ENCODE measurements at regions not wholly inside any gene's neighbourhood (a gene's known extent, or its start where the extent isn't known, plus 50 kb on each side); places are given as distances from the start of the nearest gene placed in this dataset.

- Mint-ChIP-seq H3K27ac (no peak overlapping the region), H3K27me3 (ENCODE audit: insufficient read depth, low read depth) (no peaks in the 10 kb centered on the region), H3K4me3 (no peak overlapping the region), H3K4me1 (no peaks in the 10 kb centered on the region), H3K9me3 (no peaks in the 10 kb centered on the region), H3K36me3 (no peaks in the 10 kb centered on the region)
- H3K27me3 ChIP-seq: no peaks in the 10 kb centered on the region
- no peak overlapping the region for H3K27ac ChIP-seq
- no peaks in the 10 kb centered on the region for H3K79me2 ChIP-seq (ENCODE audit: low read depth)
- H3K4me2 ChIP-seq: no peak overlapping the region
- H3K9ac ChIP-seq: no peak overlapping the region
- H3K4me3 ChIP-seq: no peak overlapping the region
- no peaks in the 10 kb centered on the region for H3K36me3 ChIP-seq
- H4K20me1 ChIP-seq (ENCODE audit: low read depth): no peaks in the 10 kb centered on the region
- no peak overlapping the region for H2AFZ ChIP-seq (replicated peaks)
- DNase-seq (ENCODE audit: low spot score): no peak
- H3K9me3 ChIP-seq (ENCODE audit: low read depth): no peaks in the 10 kb centered on the region
- TF ChIP-seq CTCF (IDR thresholded peaks at IDR 0.05) (no peak), EZH2phosphoT487 (IDR thresholded peaks at IDR 0.05) (no peak), EZH2 (IDR thresholded peaks at IDR 0.05) (no peak)
- no peaks in the 10 kb centered on the region for H3F3A ChIP-seq (ENCODE audit: low read depth)
- no peaks in the 10 kb centered on the region for H3K4me1 ChIP-seq
Measured at GRCh38 chr1:65595724-65596123, 175.3 kb downstream of the LEPR start.

GRCh38 chr1:65596768-65597167, 176.3 kb downstream of the LEPR start:
- H2AFZ ChIP-seq (replicated peaks): no peak overlapping the region
- no peaks in the 10 kb centered on the region for H3K27me3 Mint-ChIP-seq (ENCODE audit: insufficient read depth, low read depth)
- no peaks in the 10 kb centered on the region for H3F3A ChIP-seq (ENCODE audit: low read depth)
- H3K36me3 ChIP-seq: no peaks in the 10 kb centered on the region
- no peak overlapping the region for H3K27ac ChIP-seq
- H3K9me3 ChIP-seq (ENCODE audit: low read depth): no peaks in the 10 kb centered on the region
- no peak for TF ChIP-seq EZH2phosphoT487 (IDR thresholded peaks at IDR 0.05)
- no peak for TF ChIP-seq CTCF (IDR thresholded peaks at IDR 0.05)
- no peak for TF ChIP-seq EZH2 (IDR thresholded peaks at IDR 0.05)
- no peaks in the 10 kb centered on the region for H3K27me3 ChIP-seq
- H4K20me1 ChIP-seq (ENCODE audit: low read depth): no peaks in the 10 kb centered on the region
- no peaks in the 10 kb centered on the region for H3K4me1 ChIP-seq
- H3K4me3 ChIP-seq: no peak overlapping the region
- no peak for DNase-seq (ENCODE audit: low spot score)
- H3K36me3 Mint-ChIP-seq: no peaks in the 10 kb centered on the region
- no peaks in the 10 kb centered on the region for H3K4me1 Mint-ChIP-seq
- H3K9me3 Mint-ChIP-seq: no peaks in the 10 kb centered on the region
- no peak overlapping the region for H3K9ac ChIP-seq
- H3K79me2 ChIP-seq (ENCODE audit: low read depth): no peaks in the 10 kb centered on the region
- no peak overlapping the region for H3K4me2 ChIP-seq
- H3K4me3 Mint-ChIP-seq: no peak overlapping the region
- H3K27ac Mint-ChIP-seq: no peak overlapping the region

- Histone ChIP-seq H3K9ac (no peak overlapping the region), H3K27me3 (no peaks in the 10 kb centered on the region), H4K20me1 (ENCODE audit: low read depth) (no peaks in the 10 kb centered on the region), H3K4me1 (no peaks in the 10 kb centered on the region), H2AFZ (replicated peaks) (no peak overlapping the region), H3K79me2 (ENCODE audit: low read depth) (no peaks in the 10 kb centered on the region), H3K9me3 (ENCODE audit: low read depth) (no peaks in the 10 kb centered on the region), H3K36me3 (no peaks in the 10 kb centered on the region), H3K4me3 (no peak overlapping the region), H3F3A (ENCODE audit: low read depth) (no peaks in the 10 kb centered on the region), H3K4me2 (no peak overlapping the region), H3K27ac (no peak overlapping the region)
- Mint-ChIP-seq H3K9me3 (no peaks in the 10 kb centered on the region), H3K27ac (no peak overlapping the region), H3K4me3 (no peak overlapping the region), H3K4me1 (no peaks in the 10 kb centered on the region), H3K27me3 (ENCODE audit: insufficient read depth, low read depth) (no peaks in the 10 kb centered on the region), H3K36me3 (no peaks in the 10 kb centered on the region)
- no peak for DNase-seq (ENCODE audit: low spot score)
- TF ChIP-seq EZH2phosphoT487 (IDR thresholded peaks at IDR 0.05) (no peak), EZH2 (IDR thresholded peaks at IDR 0.05) (no peak), CTCF (IDR thresholded peaks at IDR 0.05) (no peak)
Measured at GRCh38 chr1:65605621-65606020, 185.2 kb downstream of the LEPR start.

- Mint-ChIP-seq H3K4me1 (no peaks in the 10 kb centered on the region), H3K9me3 (no peaks in the 10 kb centered on the region), H3K36me3 (no peaks in the 10 kb centered on the region), H3K27ac (no peak overlapping the region), H3K27me3 (ENCODE audit: insufficient read depth, low read depth) (no peaks in the 10 kb centered on the region), H3K4me3 (no peak overlapping the region)
- TF ChIP-seq CTCF (IDR thresholded peaks at IDR 0.05): no peak
- no peak for TF ChIP-seq EZH2phosphoT487 (IDR thresholded peaks at IDR 0.05)
- TF ChIP-seq EZH2 (IDR thresholded peaks at IDR 0.05): no peak
- H4K20me1 ChIP-seq (ENCODE audit: low read depth): no peaks in the 10 kb centered on the region
- H3K27me3 ChIP-seq: no peaks in the 10 kb centered on the region
- no peak overlapping the region for H3K27ac ChIP-seq
- no peaks in the 10 kb centered on the region for H3K36me3 ChIP-seq
- H3K79me2 ChIP-seq (ENCODE audit: low read depth): no peaks in the 10 kb centered on the region
- no peaks in the 10 kb centered on the region for H3F3A ChIP-seq (ENCODE audit: low read depth)
- DNase-seq (ENCODE audit: low spot score): no peak
- no peak overlapping the region for H3K9ac ChIP-seq
- H3K4me1 ChIP-seq: no peaks in the 10 kb centered on the region
- H3K4me3 ChIP-seq: no peak overlapping the region
- no peaks in the 10 kb centered on the region for H3K9me3 ChIP-seq (ENCODE audit: low read depth)
- no peak overlapping the region for H3K4me2 ChIP-seq
- H2AFZ ChIP-seq (replicated peaks): no peak overlapping the region
Measured at GRCh38 chr1:65606426-65606825, 186.0 kb downstream of the LEPR start.

Data from neural progenitor cell (in vitro differentiated cells).